Epithelial cell of esophagus (primary cell): ENCODE measurements at regions not wholly inside any gene's neighbourhood (a gene's known extent, or its start where the extent isn't known, plus 50 kb on each side); places are given as distances from the start of the nearest gene placed in this dataset.

ENCODE experiments used
- DNase-seq: peaks from one replicate; pipeline ENCODE4 v3.0.0; 2010; ENCODE audit warnings: low read depth
- H3K4me3 ChIP-seq: 2 replicates; pipeline ENCODE4 v1.5.1; 2011; ENCODE audit warnings: mild to moderate bottlenecking, low read length, control low read depth
- CTCF ChIP-seq: IDR thresholded peaks from 2 replicates; pipeline ENCODE4 v1.5.1; 2011; ENCODE audit warnings: low read depth, mild to moderate bottlenecking, low read length, control low read depth, inconsistent platforms; ENCODE audit not compliant: insufficient read depth; ENCODE audit errors: missing control alignments

GRCh38 chr6:91705646-91706045 lies 1118.8 kb upstream of the MAP3K7 start:
- no peak for DNase-seq
- H3K4me3 ChIP-seq = no peak overlapping the region
- no peak for TF ChIP-seq CTCF

- no peak for TF ChIP-seq CTCF
- DNase-seq = peak; percentile 65
These were observed 1117.7 kb upstream of the MAP3K7 start for GRCh38 chr6:91704531-91704930.

DNA sequence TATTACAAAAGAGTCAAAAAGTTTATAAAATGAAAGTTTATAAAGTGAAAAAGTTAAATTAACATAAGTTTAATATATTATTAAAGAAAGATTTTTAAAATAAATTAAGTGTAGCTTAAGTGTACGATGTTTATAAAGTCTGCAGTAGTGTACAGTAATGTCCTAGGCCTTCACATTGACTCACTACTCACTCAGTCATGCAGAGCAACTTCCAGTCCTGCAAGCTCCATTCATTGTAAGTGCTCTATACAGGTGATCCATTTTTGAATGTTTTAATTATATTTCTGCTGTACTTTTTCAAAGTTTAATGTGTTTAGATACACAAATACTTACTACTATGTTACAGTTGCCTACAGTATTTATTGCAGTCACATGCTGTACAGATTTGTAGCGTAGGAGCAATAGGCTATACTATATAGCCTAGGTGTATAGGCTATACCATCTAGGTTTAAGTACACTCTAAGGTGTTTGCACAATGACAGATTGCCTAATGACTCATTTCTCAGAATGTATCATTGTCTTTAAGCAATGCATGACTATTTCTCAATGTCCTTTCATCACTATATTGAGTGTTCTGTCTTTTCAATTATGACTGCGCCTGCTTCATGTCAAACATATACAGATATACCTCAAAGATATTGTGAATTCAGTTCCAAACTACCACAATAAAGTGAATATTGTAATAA lies 1110.3 kb upstream of the MAP3K7 start:
- peak; percentile 92 for DNase-seq
- H3K4me3 ChIP-seq = no peak overlapping the region
- no peak for TF ChIP-seq CTCF

More at GRCh38 chr6:91704531-91704930, 1117.7 kb upstream of the MAP3K7 start:
- H3K4me3 ChIP-seq = no peak overlapping the region

DNA sequence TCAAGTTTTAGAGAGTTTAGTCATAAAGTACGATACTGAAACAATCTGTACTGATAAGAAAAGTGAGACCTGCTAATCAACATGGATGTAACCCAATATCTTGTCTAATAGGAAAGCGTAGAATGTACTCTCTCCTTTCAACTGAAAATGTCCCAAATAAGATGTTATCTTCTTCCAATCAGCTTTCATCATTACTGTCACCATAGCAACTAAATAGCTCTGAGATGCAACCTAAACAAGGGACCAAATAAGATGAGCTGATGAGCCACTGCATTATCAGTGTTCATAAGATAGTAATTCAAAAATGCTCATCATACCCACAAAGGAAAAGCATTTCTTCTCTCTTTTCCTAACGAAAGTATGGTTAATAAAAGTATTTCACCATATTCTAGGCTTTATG lies 1108.3 kb upstream of the MAP3K7 start:
- no peak for TF ChIP-seq CTCF
- no peak for DNase-seq

GRCh38 chr6:91694016-91694654 lies 1107.3 kb upstream of the MAP3K7 start:
- no peak for TF ChIP-seq CTCF
- DNase-seq = peak; percentile 94

More for the DNA sequence above, 1108.3 kb upstream of the MAP3K7 start:
- no peak overlapping the region for H3K4me3 ChIP-seq

DNA sequence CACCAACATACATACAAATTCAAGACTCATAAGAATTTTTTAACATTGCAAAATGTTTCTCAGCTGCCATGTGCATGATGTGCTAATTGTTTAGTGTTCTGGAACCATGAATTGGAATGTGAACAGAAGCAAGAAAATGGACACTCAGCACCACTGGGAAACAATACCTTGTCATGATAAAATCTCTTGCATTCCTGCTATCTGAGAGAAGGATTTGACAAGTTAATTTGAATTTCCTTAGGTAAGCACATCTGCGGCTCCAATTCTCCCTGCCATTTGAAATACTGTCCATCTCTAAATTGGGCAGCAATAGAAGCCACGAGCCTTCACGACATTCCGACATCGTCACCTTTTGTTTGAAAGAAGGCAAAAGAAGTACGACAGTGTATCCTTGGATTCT lies 1104.6 kb upstream of the MAP3K7 start:
- TF ChIP-seq CTCF = no peak
- DNase-seq = no peak
- no peak overlapping the region for H3K4me3 ChIP-seq

More at GRCh38 chr6:91694016-91694654, 1107.3 kb upstream of the MAP3K7 start:
- H3K4me3 ChIP-seq = no peak overlapping the region
